ENCODE measurements at regions not wholly inside any gene's neighbourhood (a gene's known extent, or its start where the extent isn't known, plus 50 kb on each side); places are given as distances from the start of the nearest gene placed in this dataset.
"Not testable (repeated sequence)": the region's sequence is repeated elsewhere in the genome, so short reads cannot be mapped to it uniquely, and the experiment has no call there.

DNA sequence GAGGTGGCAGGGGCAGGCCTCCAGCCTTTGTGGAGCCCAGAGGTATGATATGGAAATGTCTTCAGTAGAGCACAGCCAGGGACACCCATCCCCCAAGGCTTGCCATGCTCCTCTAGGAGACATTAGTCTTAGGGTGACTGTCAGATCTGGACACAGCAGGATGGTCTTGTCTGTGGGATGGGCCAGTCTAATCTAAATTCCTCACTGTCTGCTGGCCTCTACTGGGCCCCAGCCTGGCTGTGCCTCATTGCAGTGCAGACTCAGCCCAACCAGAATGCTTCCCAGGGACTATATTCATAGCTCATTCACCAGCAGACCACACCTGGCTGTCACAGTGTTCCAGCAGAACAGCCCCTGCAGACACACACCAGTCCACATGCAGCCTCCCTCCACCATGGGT lies 129.5 kb upstream of the MRPS30 start:
- ChIA-PET CTCF (no interaction called here), POLR2A (no interaction called here)
- Mint-ChIP-seq H3K36me3 (ENCODE audit: low read depth) (no peaks in the 10 kb centered on the region), H3K4me3 (no peak overlapping the region), H3K4me1 (no peaks in the 10 kb centered on the region), H3K9me3 (no peaks in the 10 kb centered on the region), H3K27ac (no peak overlapping the region), H3K27me3 (no peaks in the 10 kb centered on the region)
- DNase-seq: no peak

DNA sequence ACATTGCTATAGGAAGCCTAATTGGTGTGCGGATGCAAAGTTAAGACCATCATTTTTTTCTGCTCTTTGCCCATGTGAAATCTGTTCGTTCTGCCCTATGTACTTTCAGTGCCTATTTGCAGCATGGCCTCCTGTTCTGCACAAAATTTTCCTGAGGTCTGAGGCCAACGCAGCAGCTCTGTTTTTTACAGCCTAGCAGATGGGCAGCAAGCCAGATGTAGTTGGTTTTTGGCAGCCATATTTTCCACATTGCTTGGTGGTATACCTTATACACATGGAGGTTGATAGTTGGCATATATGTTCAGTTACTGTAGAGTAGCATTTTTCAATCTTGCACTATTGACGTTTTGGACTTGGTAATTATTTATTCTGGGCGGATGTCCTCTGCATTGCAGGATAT lies 133.5 kb upstream of the MRPS30 start:
- no peak overlapping the region for H3K4me3 Mint-ChIP-seq
- no peak for DNase-seq
- no peak overlapping the region for H3K27ac Mint-ChIP-seq
- H3K4me1 Mint-ChIP-seq: no peaks in the 10 kb centered on the region
- POLR2A ChIA-PET: no interaction called here
- no peaks in the 10 kb centered on the region for H3K36me3 Mint-ChIP-seq (ENCODE audit: low read depth)
- CTCF ChIA-PET: no interaction called here
- H3K9me3 Mint-ChIP-seq: no peaks in the 10 kb centered on the region
- H3K27me3 Mint-ChIP-seq: no peaks in the 10 kb centered on the region

DNA sequence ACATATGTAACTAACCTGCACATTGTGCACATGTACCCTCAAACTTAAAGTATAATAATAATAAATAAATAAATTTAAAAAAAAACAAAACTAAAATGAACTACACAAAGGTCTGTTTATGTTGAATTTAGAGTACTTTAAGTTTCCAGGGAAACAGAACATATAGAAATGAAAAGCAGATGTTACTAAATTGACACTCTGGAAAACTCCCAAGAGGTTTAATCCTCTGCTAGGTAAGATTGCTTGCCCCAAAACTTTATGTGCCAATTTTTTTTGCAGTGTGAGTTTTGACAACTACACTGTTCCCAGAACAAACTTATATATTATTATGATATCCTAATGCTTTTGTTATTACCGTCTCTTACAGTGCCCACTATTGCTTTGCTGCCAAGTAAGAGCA lies 134.3 kb upstream of the MRPS30 start:
- ChIA-PET POLR2A (no interaction called here), CTCF (no interaction called here)
- Mint-ChIP-seq H3K4me1 (no peaks in the 10 kb centered on the region), H3K9me3 (no peaks in the 10 kb centered on the region), H3K36me3 (ENCODE audit: low read depth) (no peaks in the 10 kb centered on the region), H3K27me3 (no peaks in the 10 kb centered on the region), H3K4me3 (no peak overlapping the region), H3K27ac (no peak overlapping the region)
- DNase-seq: no peak

DNA sequence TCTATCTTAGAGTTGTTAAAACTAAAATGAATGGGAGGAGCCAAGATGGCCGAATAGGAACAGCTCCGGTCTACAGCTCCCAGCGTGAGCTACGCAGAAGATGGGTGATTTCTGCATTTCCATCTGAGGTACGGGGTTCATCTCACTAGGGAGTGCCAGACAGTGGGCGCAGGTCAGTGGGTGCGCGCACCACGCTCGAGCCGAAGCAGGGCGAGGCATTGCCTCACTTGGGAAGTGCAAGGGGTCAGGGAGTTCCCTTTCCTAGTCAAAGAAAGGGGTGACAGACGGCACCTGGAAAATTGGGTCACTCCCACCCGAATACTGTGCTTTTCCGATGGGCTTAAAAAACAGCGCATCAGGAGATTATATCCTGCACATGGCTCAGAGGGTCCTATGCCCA lies 140.3 kb upstream of the MRPS30 start:
- H3K4me3 Mint-ChIP-seq; H3K36me3 Mint-ChIP-seq (ENCODE audit: low read depth); POLR2A ChIA-PET; H3K27ac Mint-ChIP-seq; H3K9me3 Mint-ChIP-seq; DNase-seq; CTCF ChIA-PET; H3K4me1 Mint-ChIP-seq; H3K27me3 Mint-ChIP-seq: not testable (repeated sequence)

DNA sequence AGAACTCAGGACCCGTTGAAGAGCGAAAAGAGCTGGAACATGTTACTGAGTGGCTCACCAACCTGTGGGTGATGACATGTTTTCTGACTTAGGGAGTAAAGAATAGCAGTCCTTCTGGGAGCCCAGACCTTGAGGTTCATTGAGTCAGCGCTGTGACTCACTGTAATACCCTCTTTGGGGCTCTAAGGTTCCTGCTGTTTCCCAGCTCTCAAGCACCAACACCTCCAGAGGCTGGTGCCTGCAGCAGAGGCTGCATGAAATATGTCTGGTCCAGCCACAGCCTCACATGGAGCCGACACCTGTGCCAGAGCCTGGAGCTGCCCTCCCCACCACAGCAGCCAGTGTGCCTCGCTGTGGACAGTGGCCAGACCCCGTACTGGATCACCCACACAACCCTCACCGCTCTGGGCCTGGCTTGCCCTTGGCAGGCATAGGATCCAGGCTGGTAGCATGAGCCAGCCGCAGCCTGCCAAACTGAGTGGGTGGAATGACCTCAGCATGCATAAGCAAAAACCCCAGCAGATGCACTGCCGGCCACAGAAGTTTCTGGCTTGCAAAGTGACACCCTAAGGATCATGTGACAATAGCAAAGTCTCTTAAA lies 143.5 kb upstream of the MRPS30 start:
- no peaks in the 10 kb centered on the region for H3K27me3 Mint-ChIP-seq
- peaks cover 12% of the 10 kb centered on the region for H3K9me3 Mint-ChIP-seq
- no peak for DNase-seq
- ChIA-PET CTCF (no interaction called here), POLR2A (no interaction called here)
- H3K4me3 Mint-ChIP-seq: no peak overlapping the region
- no peak overlapping the region for H3K27ac Mint-ChIP-seq
- H3K36me3 Mint-ChIP-seq (ENCODE audit: low read depth): no peaks in the 10 kb centered on the region
- no peaks in the 10 kb centered on the region for H3K4me1 Mint-ChIP-seq

DNA sequence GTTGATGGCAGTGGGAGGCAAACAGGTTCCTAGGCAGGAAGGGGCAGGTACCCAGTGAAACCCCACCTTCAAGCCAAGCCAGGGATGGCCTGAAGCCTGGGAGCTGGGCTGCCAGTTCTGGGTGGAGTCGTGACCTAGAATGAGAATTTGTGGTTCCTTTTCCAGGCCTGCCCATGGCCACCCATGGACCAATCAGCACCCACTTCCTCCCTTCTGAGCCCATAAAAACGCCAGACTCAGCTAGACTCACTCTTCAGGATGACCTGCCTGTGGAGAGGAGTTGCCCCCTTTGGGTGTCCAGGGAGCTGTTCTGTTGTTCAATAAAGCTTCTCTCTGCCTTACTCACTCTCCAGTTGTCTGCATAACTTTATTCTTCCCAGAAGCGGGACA lies 144.0 kb upstream of the MRPS30 start:
- Mint-ChIP-seq H3K27me3 (no peaks in the 10 kb centered on the region), H3K27ac (no peak overlapping the region), H3K4me1 (no peaks in the 10 kb centered on the region), H3K4me3 (no peak overlapping the region), H3K36me3 (ENCODE audit: low read depth) (no peaks in the 10 kb centered on the region), H3K9me3 (peaks cover 12% of the 10 kb centered on the region)
- POLR2A ChIA-PET: no interaction called here
- DNase-seq: no peak
- CTCF ChIA-PET: no interaction called here

DNA sequence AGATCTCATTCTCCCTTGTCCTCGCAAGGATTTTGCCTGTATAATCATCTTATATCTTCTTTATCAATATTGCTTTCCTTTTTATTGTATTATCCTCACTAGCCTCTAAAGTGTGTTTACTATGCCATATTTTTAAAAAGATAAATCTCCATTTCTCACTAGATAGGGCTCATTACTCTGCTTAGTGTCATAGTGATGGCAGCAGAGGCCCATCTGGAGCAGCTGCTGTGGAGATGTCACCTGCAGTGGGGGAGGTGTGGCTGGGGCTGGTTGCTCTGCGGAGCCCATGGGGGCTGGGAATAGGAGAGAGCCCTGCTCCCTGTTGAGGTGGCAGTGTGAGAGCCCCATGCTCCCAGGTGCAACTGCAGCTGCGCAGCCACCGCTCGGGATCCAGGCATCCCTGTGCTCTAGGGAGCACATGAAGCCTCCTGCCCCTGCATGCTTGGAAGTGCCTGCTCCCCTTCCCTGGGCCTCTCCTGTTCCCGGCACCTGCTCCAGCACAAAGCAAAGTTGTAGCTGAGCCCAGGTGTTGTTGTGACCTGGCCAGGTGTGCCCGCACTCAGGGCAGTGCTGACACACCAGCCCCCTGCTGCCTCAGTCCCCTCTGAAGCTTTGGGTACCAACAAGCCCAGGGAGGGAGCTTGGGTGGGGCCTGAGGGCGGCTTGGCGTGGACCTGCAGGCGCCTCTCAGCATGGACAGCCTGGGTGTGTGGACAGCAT lies 144.6 kb upstream of the MRPS30 start:
- H3K27me3 Mint-ChIP-seq: no peaks in the 10 kb centered on the region
- H3K4me3 Mint-ChIP-seq: no peak overlapping the region
- peaks cover 12% of the 10 kb centered on the region for H3K9me3 Mint-ChIP-seq
- ChIA-PET CTCF (no interaction called here), POLR2A (no interaction called here)
- DNase-seq: no peak
- no peaks in the 10 kb centered on the region for H3K4me1 Mint-ChIP-seq
- H3K36me3 Mint-ChIP-seq (ENCODE audit: low read depth): no peaks in the 10 kb centered on the region
- no peak overlapping the region for H3K27ac Mint-ChIP-seq

DNA sequence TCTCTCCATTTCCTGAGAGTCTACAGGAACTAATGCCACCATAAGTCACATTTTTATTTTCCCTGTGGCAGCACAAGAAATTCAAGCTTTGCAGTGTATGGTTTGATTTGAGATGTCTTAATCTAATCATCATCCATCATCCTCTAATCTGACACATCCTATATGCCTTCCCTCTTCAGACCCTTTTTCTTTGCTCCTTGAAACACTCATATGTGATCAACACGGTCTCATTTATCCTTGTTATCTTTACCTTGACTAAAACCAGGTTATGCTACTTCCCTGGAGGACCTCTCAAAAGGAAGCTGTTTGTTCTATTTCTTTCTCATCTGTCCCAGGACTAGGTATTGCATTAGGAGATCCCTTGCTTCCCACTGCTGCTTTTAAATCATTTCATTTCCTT lies 146.9 kb upstream of the MRPS30 start:
- ChIA-PET CTCF (no interaction called here), POLR2A (no interaction called here)
- Mint-ChIP-seq H3K27me3 (no peaks in the 10 kb centered on the region), H3K9me3 (peaks cover 16% of the 10 kb centered on the region), H3K36me3 (ENCODE audit: low read depth) (no peaks in the 10 kb centered on the region), H3K4me1 (no peaks in the 10 kb centered on the region), H3K4me3 (no peak overlapping the region), H3K27ac (no peak overlapping the region)
- no peak for DNase-seq

DNA sequence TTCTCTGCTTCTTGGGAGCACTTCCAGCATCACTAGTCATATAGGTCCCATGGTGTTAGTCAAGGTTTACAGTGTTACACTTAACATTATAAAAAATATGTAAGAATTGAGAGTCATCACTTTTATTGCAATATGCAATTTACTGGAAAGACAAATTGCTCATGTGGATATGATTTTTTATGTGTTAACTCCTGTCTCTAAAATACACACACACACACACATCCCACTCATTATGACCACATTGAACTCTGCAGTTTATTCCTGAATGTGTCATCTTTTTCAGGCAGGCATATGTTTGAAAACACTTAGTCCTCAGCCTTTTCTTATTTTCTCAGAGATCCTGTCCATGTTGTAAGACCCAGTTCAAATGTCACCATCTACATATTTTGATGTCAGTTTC lies 148.5 kb upstream of the MRPS30 start:
- POLR2A ChIA-PET: no interaction called here
- Mint-ChIP-seq H3K36me3 (ENCODE audit: low read depth) (no peaks in the 10 kb centered on the region), H3K9me3 (peaks cover 19% of the 10 kb centered on the region), H3K27me3 (no peaks in the 10 kb centered on the region), H3K27ac (no peak overlapping the region), H3K4me1 (no peaks in the 10 kb centered on the region), H3K4me3 (no peak overlapping the region)
- DNase-seq: no peak
- CTCF ChIA-PET: no interaction called here

DNA sequence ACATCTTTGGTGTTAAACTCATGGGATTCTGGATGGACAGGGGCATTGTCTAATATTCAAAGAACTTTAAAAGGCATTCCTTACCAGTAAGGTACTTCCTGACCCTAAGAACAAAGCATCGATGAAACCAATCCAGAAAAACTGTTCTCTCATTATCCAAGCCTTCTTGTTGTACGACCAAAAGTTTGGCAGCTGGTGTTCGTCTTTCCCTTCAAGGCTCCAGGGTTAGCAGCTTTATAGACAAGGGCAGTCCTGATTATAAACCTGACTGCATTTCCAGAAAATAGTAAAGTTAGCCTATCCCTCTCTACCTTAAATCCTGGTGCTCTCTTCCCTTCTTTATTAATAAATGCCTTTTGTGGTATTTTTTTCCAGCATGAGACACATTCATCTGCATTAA lies 149.4 kb upstream of the MRPS30 start:
- H3K9me3 Mint-ChIP-seq: peaks cover 20% of the 10 kb centered on the region
- H3K4me3 Mint-ChIP-seq: no peak overlapping the region
- ChIA-PET CTCF (no interaction called here), POLR2A (no interaction called here)
- H3K4me1 Mint-ChIP-seq: no peaks in the 10 kb centered on the region
- no peaks in the 10 kb centered on the region for H3K36me3 Mint-ChIP-seq (ENCODE audit: low read depth)
- H3K27ac Mint-ChIP-seq: no peak overlapping the region
- DNase-seq: no peak
- H3K27me3 Mint-ChIP-seq: no peaks in the 10 kb centered on the region

DNA sequence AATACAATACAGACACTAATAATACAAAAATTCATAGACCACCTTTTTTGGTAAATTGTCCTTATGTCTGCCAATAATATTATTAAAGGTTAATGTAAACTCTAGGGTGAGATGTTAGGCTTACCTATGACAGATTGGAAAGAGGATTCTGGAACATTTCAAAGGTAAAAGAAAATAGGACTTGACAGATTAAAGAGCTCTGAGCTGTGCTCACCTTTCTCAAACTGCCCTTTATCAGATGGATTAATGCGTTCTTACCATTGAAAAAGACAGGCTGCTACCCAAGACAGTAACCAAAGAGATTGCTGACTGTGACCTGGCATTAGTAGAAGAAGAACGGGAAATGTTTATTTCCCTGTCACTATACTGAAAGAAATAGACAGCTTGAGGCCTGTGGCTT lies 156.1 kb upstream of the MRPS30 start:
- DNase-seq: no peak
- H3K36me3 Mint-ChIP-seq (ENCODE audit: low read depth): no peaks in the 10 kb centered on the region
- CTCF ChIA-PET: no interaction called here
- H3K9me3 Mint-ChIP-seq: peaks cover 9% of the 10 kb centered on the region
- no peak overlapping the region for H3K27ac Mint-ChIP-seq
- no peaks in the 10 kb centered on the region for H3K27me3 Mint-ChIP-seq
- no peak overlapping the region for H3K4me3 Mint-ChIP-seq
- POLR2A ChIA-PET: no interaction called here
- no peaks in the 10 kb centered on the region for H3K4me1 Mint-ChIP-seq

DNA sequence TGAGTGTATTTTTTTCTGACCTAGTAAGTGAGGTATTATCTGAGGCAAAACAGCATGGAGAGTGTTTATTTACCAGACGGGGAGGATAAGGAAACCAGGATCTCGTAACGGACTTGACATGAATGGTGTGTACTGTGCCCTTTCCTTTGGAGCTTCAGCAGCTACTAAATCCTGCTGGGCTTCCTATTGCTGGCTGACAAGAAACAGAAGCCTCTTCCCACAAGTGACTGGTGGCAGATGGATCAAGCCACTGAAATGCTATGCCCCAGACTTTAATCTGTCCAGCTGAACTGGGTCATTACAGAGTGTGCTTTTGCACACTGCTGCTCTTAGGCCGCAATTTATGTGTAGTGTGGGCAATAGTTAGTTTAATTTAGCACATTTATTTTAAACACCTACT lies 162.7 kb upstream of the MRPS30 start:
- Mint-ChIP-seq H3K9me3 (no peaks in the 10 kb centered on the region), H3K27ac (no peak overlapping the region), H3K4me1 (no peaks in the 10 kb centered on the region), H3K27me3 (no peaks in the 10 kb centered on the region), H3K4me3 (no peak overlapping the region), H3K36me3 (ENCODE audit: low read depth) (no peaks in the 10 kb centered on the region)
- no peak for DNase-seq
- POLR2A ChIA-PET: no interaction called here
- CTCF ChIA-PET: no interaction called here

DNA sequence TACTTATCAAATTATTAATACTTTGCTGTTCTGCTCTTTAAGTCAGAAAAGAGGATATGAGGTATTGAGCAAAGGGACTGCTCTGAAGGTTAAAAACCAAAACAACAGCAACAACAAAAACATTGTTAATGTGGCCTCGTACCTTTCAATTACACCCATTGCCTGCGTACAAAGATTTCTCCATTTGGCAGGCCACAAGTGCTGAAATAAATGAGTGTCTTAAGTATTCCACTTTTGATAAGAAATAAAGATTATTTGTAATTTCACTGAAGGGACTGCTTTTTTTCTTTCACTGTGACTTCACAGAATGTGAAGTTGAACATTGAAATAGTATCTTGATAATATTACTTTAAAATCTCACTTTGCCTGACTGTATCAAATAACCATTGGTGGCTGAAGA lies 163.2 kb upstream of the MRPS30 start:
- Mint-ChIP-seq H3K36me3 (ENCODE audit: low read depth) (no peaks in the 10 kb centered on the region), H3K27ac (no peak overlapping the region), H3K4me3 (no peak overlapping the region), H3K27me3 (no peaks in the 10 kb centered on the region), H3K4me1 (no peaks in the 10 kb centered on the region), H3K9me3 (no peaks in the 10 kb centered on the region)
- ChIA-PET CTCF (no interaction called here), POLR2A (no interaction called here)
- DNase-seq: no peak

DNA sequence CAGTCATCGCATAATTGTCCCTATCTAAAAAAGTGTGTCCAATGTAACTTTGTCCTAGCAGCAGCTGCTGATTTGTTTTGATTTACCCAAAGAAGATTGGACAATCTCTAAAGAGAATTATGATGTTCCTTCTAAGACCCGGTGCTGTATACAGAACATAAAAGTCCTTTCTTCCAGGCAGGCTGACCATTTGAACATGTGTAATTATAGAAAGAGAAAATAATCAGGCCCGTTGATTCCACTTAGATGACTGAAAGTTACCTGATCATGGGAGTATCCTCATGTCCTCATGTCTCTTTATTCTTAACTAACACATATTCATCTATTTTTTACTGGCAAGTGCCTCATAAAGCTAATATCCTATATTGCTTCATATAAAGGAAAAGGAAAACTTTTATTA lies 164.1 kb upstream of the MRPS30 start:
- no peaks in the 10 kb centered on the region for H3K27me3 Mint-ChIP-seq
- no peaks in the 10 kb centered on the region for H3K4me1 Mint-ChIP-seq
- CTCF ChIA-PET: no interaction called here

DNA sequence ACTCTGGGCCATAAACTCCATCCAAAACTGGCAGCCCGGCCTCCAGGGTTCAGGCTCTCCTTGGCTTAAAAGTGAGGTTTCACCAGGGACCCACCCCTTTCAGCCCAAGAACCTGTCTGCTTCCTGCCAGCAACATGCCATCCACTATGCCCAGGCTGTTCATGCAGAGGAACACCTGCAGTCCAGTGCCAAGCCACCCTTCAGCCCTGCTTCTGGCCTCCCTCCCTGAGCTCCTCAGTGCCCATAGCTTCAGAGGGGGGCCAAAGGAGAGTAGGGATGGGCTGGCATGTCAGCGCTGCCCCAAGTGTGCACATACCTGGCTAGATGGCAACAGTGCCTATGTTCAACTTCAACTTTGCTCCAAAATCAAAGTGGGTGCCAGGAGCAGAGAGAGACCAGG lies 166.9 kb upstream of the MRPS30 start:
- ChIA-PET POLR2A (no interaction called here), CTCF (no interaction called here)
- Mint-ChIP-seq H3K9me3 (no peaks in the 10 kb centered on the region), H3K4me1 (no peaks in the 10 kb centered on the region), H3K4me3 (no peak overlapping the region), H3K36me3 (ENCODE audit: low read depth) (no peaks in the 10 kb centered on the region), H3K27me3 (no peaks in the 10 kb centered on the region), H3K27ac (no peak overlapping the region)
- DNase-seq: no peak

More for the DNA sequence above, 164.1 kb upstream of the MRPS30 start:
- POLR2A ChIA-PET: no interaction called here
- no peak for DNase-seq
- Mint-ChIP-seq H3K27ac (no peak overlapping the region), H3K36me3 (ENCODE audit: low read depth) (no peaks in the 10 kb centered on the region), H3K9me3 (no peaks in the 10 kb centered on the region), H3K4me3 (no peak overlapping the region)

Measured in activated CD4-positive, alpha-beta memory T cell treated with anti-CD3 and anti-CD28 coated beads, Interleukin-2, amount 10 ng/mL, durations not matched to agents 7 days and 5 days (primary cell).